A673 (cell line): ENCODE measurements at regions not wholly inside any gene's neighbourhood (a gene's known extent, or its start where the extent isn't known, plus 50 kb on each side); places are given as distances from the start of the nearest gene placed in this dataset.

ENCODE experiments used
- BruUV-seq: library from RNA; stranded (reverse); fragments of 400-500 nt; replicated peaks from 2 replicates; lab custom pipeline; 2021; lab: Mats Ljungman, UMichigan
- CTCF ChIA-PET: fragments of 300-600 bp; sonication (Branson Sonifier 250); formaldehyde crosslinking; loops from one replicate; lab custom pipeline; 2022; ENCODE audit warnings: antibody characterized with exemption; lab: Charles Lee
- POLR2A ChIA-PET: fragments of 300-600 bp; sonication (Branson Sonifier 250); formaldehyde crosslinking; loops from one replicate; lab custom pipeline; 2022; ENCODE audit warnings: antibody characterized with exemption; ENCODE audit not compliant: low non-redundant PET; lab: Charles Lee
- DNase-seq: peaks from one replicate; pipeline ENCODE4 v3.0.0-alpha.2; 2015; ENCODE audit warnings: low spot score
- H3K27ac ChIP-seq: fragments of 200-600 bp; sonication (generic); 2 replicates; pipeline ENCODE4 v1.5.1; 2016; ENCODE audit warnings: mixed run types, low read depth, mild to moderate bottlenecking, mixed read lengths, antibody characterized with exemption, low read length; ENCODE audit not compliant: poor library complexity, severe bottlenecking
- H3K27me3 ChIP-seq: fragments of 200-600 bp; sonication (generic); replicated peaks from 2 replicates; pipeline ENCODE4 v1.6.1; 2017; ENCODE audit warnings: mixed run types, low read depth, mild to moderate bottlenecking, mixed read lengths, antibody characterized with exemption, low read length; ENCODE audit not compliant: insufficient read depth, poor library complexity
- H3K36me3 ChIP-seq: fragments of 200-600 bp; sonication (generic); 2 replicates; pipeline ENCODE4 v1.6.1; 2016; ENCODE audit warnings: mixed run types, mild to moderate bottlenecking, mixed read lengths, antibody characterized with exemption, low read length; ENCODE audit not compliant: insufficient read depth, poor library complexity, severe bottlenecking
- H3K4me1 ChIP-seq: fragments of 200-600 bp; sonication (generic); 2 replicates; pipeline ENCODE4 v1.6.1; 2017; ENCODE audit warnings: mixed run types, mild to moderate bottlenecking, mixed read lengths, antibody characterized with exemption, low read length; ENCODE audit not compliant: insufficient read depth, poor library complexity, severe bottlenecking
- H3K4me3 ChIP-seq: fragments of 200-600 bp; sonication (generic); 2 replicates; pipeline ENCODE4 v1.5.1; 2016; ENCODE audit warnings: low read depth, mixed run types, mild to moderate bottlenecking, mixed read lengths, low read length; ENCODE audit not compliant: poor library complexity, severe bottlenecking
- H3K9me3 ChIP-seq: fragments of 200-600 bp; sonication (generic); 2 replicates; pipeline ENCODE4 v1.6.1; 2016; ENCODE audit warnings: mixed run types, low read depth, mild to moderate bottlenecking, mixed read lengths, antibody characterized with exemption, low read length; ENCODE audit not compliant: poor library complexity, severe bottlenecking
- CTCF ChIP-seq: fragments of 300-800, 200-600 bp; sonication (generic); conservative IDR thresholded peaks from 2 replicates; pipeline ENCODE4 v1.5.1; 2017; ENCODE audit warnings: low read depth, mild to moderate bottlenecking, antibody characterized with exemption, low read length, moderate library complexity, mixed read lengths
- EZH2 ChIP-seq: fragments of 200-600 bp; sonication (generic); IDR thresholded peaks from 2 replicates; pipeline ENCODE4 v1.6.1; 2017; ENCODE audit warnings: borderline replicate concordance, low read depth, mild to moderate bottlenecking, mixed read lengths, antibody characterized with exemption, low read length; ENCODE audit not compliant: poor library complexity, severe bottlenecking
- intact Hi-C: fragments of 100-400 bp; cut with micrococcal nuclease; formaldehyde crosslinking; loops from one replicate; pipeline ENCODE4 v1.10.0; 2022; ENCODE audit not compliant: unreplicated experiment
- microRNA-seq: library from miRNA; unstranded; fragments of <30 nt; microRNA quantifications from one replicate; pipeline ENCODE4 v1.2.0, GENCODE V29; 2021

- no TSS peak for BruUV-seq
Measured at GRCh38 chr11:104221455-104221854, 57.5 kb upstream of the PDGFD start.

GRCh38 chr11:104219096-104219495, 55.1 kb upstream of the PDGFD start:
- CTCF ChIA-PET, result interaction anchor here (0.7 kb wide), 1 partner anchor 537 kb away, joined by 6 read pairs; no protein-coding TSS in a partner anchor
- peaks cover 3% of the 10 kb centered on the region for H3K9me3 ChIP-seq
- POLR2A ChIA-PET, result no interaction called here
- intact Hi-C loops, result no loop called here
- no peak overlapping the region for H3K4me3 ChIP-seq
- no peak overlapping the region for H3K27ac ChIP-seq
- H3K4me1 ChIP-seq, result no peaks in the 10 kb centered on the region
- no peak for DNase-seq
- no peak for TF ChIP-seq CTCF
- no peak for TF ChIP-seq EZH2
- no peaks in the 10 kb centered on the region for H3K27me3 ChIP-seq
- no peaks in the 10 kb centered on the region for H3K36me3 ChIP-seq
- no TSS peak for BruUV-seq

More at GRCh38 chr11:104221455-104221854, 57.5 kb upstream of the PDGFD start:
- DNase-seq, result no peak
- no peak for TF ChIP-seq EZH2
- TF ChIP-seq CTCF, result no peak
- Histone ChIP-seq H3K9me3 (no peaks in the 10 kb centered on the region), H3K36me3 (no peaks in the 10 kb centered on the region), H3K4me1 (no peaks in the 10 kb centered on the region), H3K27ac (no peak overlapping the region), H3K27me3 (no peaks in the 10 kb centered on the region), H3K4me3 (no peak overlapping the region)
- ChIA-PET CTCF (no interaction called here), POLR2A (no interaction called here)
- intact Hi-C loops, result no loop called here

- TF ChIP-seq EZH2, result no peak
- no peak for TF ChIP-seq CTCF
- BruUV-seq, result no TSS peak
- Histone ChIP-seq H3K4me3 (no peak overlapping the region), H3K9me3 (peaks cover 6% of the 10 kb centered on the region), H3K27ac (no peak overlapping the region), H3K27me3 (no peaks in the 10 kb centered on the region), H3K4me1 (no peaks in the 10 kb centered on the region), H3K36me3 (no peaks in the 10 kb centered on the region)
- intact Hi-C loops, result no loop called here
- ChIA-PET POLR2A (no interaction called here), CTCF (no interaction called here)
- no peak for DNase-seq
Measured at GRCh38 chr11:104214517-104214916, 50.6 kb upstream of the PDGFD start.

Small RNAs in the stretch of these regions (microRNA-seq; reads per million reads assigned to microRNA genes)
- gene MIR7641-1, result 3.0 reads per million, percentile 6 among the genes with 10 or more reads in this experiment
